Activated naive CD4-positive, alpha-beta T cell treated with anti-CD3 and anti-CD28 coated beads, Interleukin-2, amount 50 U/mL, for 16 hours (primary cell): ENCODE measurements at regions not wholly inside any gene's neighbourhood (a gene's known extent, or its start where the extent isn't known, plus 50 kb on each side); places are given as distances from the start of the nearest gene placed in this dataset.
"Not testable (repeated sequence)": the region's sequence is repeated elsewhere in the genome, so short reads cannot be mapped to it uniquely, and the experiment has no call there.

Experiments used
- DNase-seq: peaks from one replicate; pipeline ENCODE4 v3.0.0-alpha.2; 2020

GRCh38 chr9:29209748-29210291 lies 1636.5 kb upstream of the C9orf72 start:
- no peak for DNase-seq

GRCh38 chr9:29211003-29211579 lies 1637.8 kb upstream of the C9orf72 start:
- no peak for DNase-seq

GRCh38 chr9:29211580-29212396 lies 1638.5 kb upstream of the C9orf72 start:
- DNase-seq, result peak; percentile 43

GRCh38 chr9:29212397-29213387 lies 1639.4 kb upstream of the C9orf72 start:
- DNase-seq, result no peak

- DNase-seq, result no peak
These were observed 1640.3 kb upstream of the C9orf72 start, which contains the start of gene LINGO2 for GRCh38 chr9:29213417-29214153. Gene LINGO2 (minus strand): TSS chr9:29213601.

- no peak for DNase-seq
These were observed 1640.9 kb upstream of the C9orf72 start for GRCh38 chr9:29214154-29214689.

GRCh38 chr9:29214690-29215253 lies 1641.5 kb upstream of the C9orf72 start:
- DNase-seq, result no peak

- DNase-seq, result no peak
These were observed 1644.7 kb upstream of the C9orf72 start for GRCh38 chr9:29217966-29218365.

- DNase-seq, result no peak
These were observed 1647.4 kb upstream of the C9orf72 start for GRCh38 chr9:29220596-29221251.

- no peak for DNase-seq
These were observed 1655.3 kb upstream of the C9orf72 start for GRCh38 chr9:29228558-29228957.

- no peak for DNase-seq
These were observed 1657.7 kb upstream of the C9orf72 start for GRCh38 chr9:29230931-29231330.

- DNase-seq, result no peak
These were observed 1659.9 kb upstream of the C9orf72 start for GRCh38 chr9:29233193-29233592.

- no peak for DNase-seq
These were observed 1668.0 kb upstream of the C9orf72 start for GRCh38 chr9:29241320-29241719.

- DNase-seq, result no peak
These were observed 1672.1 kb upstream of the C9orf72 start for GRCh38 chr9:29245351-29245750.

- not testable (repeated sequence) for DNase-seq
These were observed 1697.1 kb upstream of the C9orf72 start for GRCh38 chr9:29270400-29270799.

- DNase-seq, result no peak
These were observed 1708.8 kb upstream of the C9orf72 start for GRCh38 chr9:29282121-29282520.

GRCh38 chr9:29285818-29286217 lies 1712.5 kb upstream of the C9orf72 start:
- DNase-seq, result no peak

GRCh38 chr9:29289365-29289764 lies 1716.1 kb upstream of the C9orf72 start:
- DNase-seq, result no peak

- DNase-seq, result no peak
These were observed 1717.2 kb upstream of the C9orf72 start for GRCh38 chr9:29290516-29290915.

GRCh38 chr9:29297592-29297991 lies 1724.3 kb upstream of the C9orf72 start:
- DNase-seq, result no peak

GRCh38 chr9:29311221-29311620 lies 1737.9 kb upstream of the C9orf72 start:
- no peak for DNase-seq
